ENCODE measurements at regions not wholly inside any gene's neighbourhood (a gene's known extent, or its start where the extent isn't known, plus 50 kb on each side); places are given as distances from the start of the nearest gene placed in this dataset.

DNA sequence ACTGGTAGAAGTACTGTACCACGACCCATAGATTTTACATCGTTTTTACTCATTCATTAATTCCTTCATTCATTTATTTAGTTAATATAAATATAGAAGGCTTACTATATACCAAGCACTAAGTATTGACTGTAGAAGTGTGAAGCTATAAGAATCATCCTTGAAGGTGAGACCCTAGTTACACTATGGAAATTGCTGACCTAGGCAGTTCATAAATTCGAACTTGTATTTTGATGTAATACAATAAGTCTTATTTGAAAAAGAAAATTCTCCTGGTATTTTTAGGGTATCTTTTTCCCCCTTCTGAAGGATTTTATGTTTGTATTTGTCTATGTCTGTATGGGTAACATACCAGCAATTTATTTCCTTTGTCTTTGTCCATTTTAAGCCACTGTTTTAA, 220.1 kb upstream of the DMAC1 start:
- TF ChIP-seq, protein P1, sequence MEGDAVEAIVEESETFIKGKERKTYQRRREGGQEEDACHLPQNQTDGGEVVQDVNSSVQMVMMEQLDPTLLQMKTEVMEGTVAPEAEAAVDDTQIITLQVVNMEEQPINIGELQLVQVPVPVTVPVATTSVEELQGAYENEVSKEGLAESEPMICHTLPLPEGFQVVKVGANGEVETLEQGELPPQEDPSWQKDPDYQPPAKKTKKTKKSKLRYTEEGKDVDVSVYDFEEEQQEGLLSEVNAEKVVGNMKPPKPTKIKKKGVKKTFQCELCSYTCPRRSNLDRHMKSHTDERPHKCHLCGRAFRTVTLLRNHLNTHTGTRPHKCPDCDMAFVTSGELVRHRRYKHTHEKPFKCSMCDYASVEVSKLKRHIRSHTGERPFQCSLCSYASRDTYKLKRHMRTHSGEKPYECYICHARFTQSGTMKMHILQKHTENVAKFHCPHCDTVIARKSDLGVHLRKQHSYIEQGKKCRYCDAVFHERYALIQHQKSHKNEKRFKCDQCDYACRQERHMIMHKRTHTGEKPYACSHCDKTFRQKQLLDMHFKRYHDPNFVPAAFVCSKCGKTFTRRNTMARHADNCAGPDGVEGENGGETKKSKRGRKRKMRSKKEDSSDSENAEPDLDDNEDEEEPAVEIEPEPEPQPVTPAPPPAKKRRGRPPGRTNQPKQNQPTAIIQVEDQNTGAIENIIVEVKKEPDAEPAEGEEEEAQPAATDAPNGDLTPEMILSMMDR (IDR thresholded peaks at IDR 0.05) = no peak
- TF ChIP-seq EZH2 (IDR thresholded peaks at IDR 0.05) = no peak
- TF ChIP-seq EZH2phosphoT487 (IDR thresholded peaks at IDR 0.05) = no peak
